A549 (cell line): ENCODE measurements at regions not wholly inside any gene's neighbourhood (a gene's known extent, or its start where the extent isn't known, plus 50 kb on each side); places are given as distances from the start of the nearest gene placed in this dataset.

ENCODE experiments used
- ATAC-seq, 2 experiments: fragments of 200-7000 bp in 1 of 2; fragments of >200 bp in 1 of 2; cut with Nextera tagmentation in 1 of 2; cut with Tn5 transposase in 1 of 2; 3 replicates each; pipeline versions ENCODE4 v1.8.0 to v1.9.1; 2018 to 2020; ENCODE audit warnings: mild to moderate bottlenecking in 1 of 2, moderate library complexity in 1 of 2
- CTCF ChIA-PET: fragments of 300-600 bp; sonication (Branson Sonifier 250); formaldehyde crosslinking; extraction: SDS; loops from one replicate; lab custom pipeline; 2021; ENCODE audit warnings: antibody characterized with exemption, inconsistent platforms; lab: Yijun Ruan, JAX
- POLR2A ChIA-PET: fragments of 350-600 bp; formaldehyde crosslinking; extraction: SDS; loops from one replicate; lab custom pipeline; 2021; ENCODE audit warnings: antibody characterized with exemption, inconsistent platforms; lab: Yijun Ruan, JAX
- DNase-seq, 2 experiments: peaks; one replicate each; pipeline versions ENCODE4 v3.0.0 to v3.0.0-alpha.2; 2011 to 2016; ENCODE audit warnings: low read depth in 1 of 2, low spot score in 1 of 2
- FAIRE-seq: peaks from 2 replicates; lab custom pipeline; 2011; peaks lifted over from hg19 to GRCh38; lab: Jason Lieb, UNC
- H3K27ac ChIP-seq, 2 experiments: fragments of >200 bp; sonication (Bioruptor Twin); formaldehyde crosslinking; 3 replicates each; pipeline ENCODE4 v1.5.1; 2016 to 2017
- H3K4me1 ChIP-seq: fragments of >200 bp; sonication (Bioruptor Twin); formaldehyde crosslinking; 3 replicates; pipeline ENCODE4 v1.6.1; 2016
- H3K4me2 ChIP-seq: fragments of >200 bp; sonication (Bioruptor Twin); formaldehyde crosslinking; 3 replicates; pipeline ENCODE4 v1.6.1; 2016
- H3K4me3 ChIP-seq: fragments of >200 bp; sonication (Bioruptor Twin); formaldehyde crosslinking; 3 replicates; pipeline ENCODE4 v1.5.1; 2016
- H3K9me3 ChIP-seq: fragments of >200 bp; sonication (Bioruptor Twin); formaldehyde crosslinking; 3 replicates; pipeline ENCODE4 v1.6.1; 2016
- CBX8 ChIP-seq: fragments of 200-600 bp; sonication (generic); IDR thresholded peaks from 2 replicates; pipeline ENCODE4 v1.6.1; 2016
- CHD4 ChIP-seq: fragments of 200-600 bp; sonication (generic); IDR thresholded peaks from 2 replicates; pipeline ENCODE4 v1.6.1; 2016; ENCODE audit warnings: antibody characterized with exemption, mild to moderate bottlenecking, borderline replicate concordance
- EP300 ChIP-seq, 2 experiments: fragments of >200 bp; sonication (Bioruptor Twin); formaldehyde crosslinking; IDR thresholded peaks; 2 replicates in 1 of 2; 3 replicates in 1 of 2; pipeline ENCODE4 v1.6.1; 2016 to 2017
- ESRRA ChIP-seq: fragments of 150-350 bp; IDR thresholded peaks from 2 replicates; pipeline ENCODE4 v1.6.1; 2014; ENCODE audit warnings: mild to moderate bottlenecking, low read length, borderline replicate concordance
- FOXS1 ChIP-seq: fragments of 250-450 bp; sonication (Bioruptor Pico); IDR thresholded peaks from 2 replicates; pipeline ENCODE4 v1.5.0; 2020; ENCODE audit warnings: mild to moderate bottlenecking, moderate library complexity
- HEYL ChIP-seq: fragments of 250-450 bp; sonication (Bioruptor Pico); IDR thresholded peaks from 2 replicates; pipeline ENCODE4 v1.8.0; 2021; ENCODE audit warnings: mild to moderate bottlenecking, moderate library complexity
- HOXA7 ChIP-seq: fragments of 250-450 bp; sonication (Bioruptor Pico); IDR thresholded peaks from 2 replicates; pipeline ENCODE4 v1.5.0; 2020; ENCODE audit warnings: mild to moderate bottlenecking, moderate library complexity
- HOXB13 ChIP-seq: fragments of 250-450 bp; sonication (Bioruptor Pico); IDR thresholded peaks from 2 replicates; pipeline ENCODE4 v1.5.0; 2020; ENCODE audit warnings: low read depth, mild to moderate bottlenecking, moderate library complexity
- HOXB5 ChIP-seq: fragments of 250-450 bp; sonication (Bioruptor Pico); IDR thresholded peaks from 2 replicates; pipeline ENCODE4 v1.5.0; 2020; ENCODE audit warnings: mild to moderate bottlenecking, moderate library complexity
- MAX ChIP-seq: IDR thresholded peaks from 2 replicates; pipeline ENCODE4 v1.6.1; 2012
- MAZ ChIP-seq: fragments of 150-350 bp; IDR thresholded peaks from 2 replicates; pipeline ENCODE4 v1.6.1; 2014; ENCODE audit warnings: antibody characterized with exemption, low read depth, low read length, borderline replicate concordance
- NFE2L2 ChIP-seq: fragments of 150-350 bp; conservative IDR thresholded peaks from 2 replicates; pipeline ENCODE4 v1.6.1; 2014; ENCODE audit warnings: low read length
- NR3C1 ChIP-seq: fragments of >200 bp; sonication (Bioruptor Twin); formaldehyde crosslinking; IDR thresholded peaks from 3 replicates; pipeline ENCODE4 v1.6.1; 2017
- PHF8 ChIP-seq: fragments of 200-600 bp; sonication (generic); IDR thresholded peaks from 2 replicates; pipeline ENCODE4 v1.6.1; 2016; ENCODE audit warnings: low read depth, mild to moderate bottlenecking, antibody characterized with exemption, moderate library complexity, borderline replicate concordance
- POLR2AphosphoS2 ChIP-seq: conservative IDR thresholded peaks from 2 replicates; pipeline ENCODE4 v1.6.1; 2012; ENCODE audit warnings: low read length, improper control_type of control experiment, inconsistent platforms
- RAD21 ChIP-seq, 2 experiments: fragments of >200 bp in 1 of 2; sonication (Bioruptor Twin) in 1 of 2; formaldehyde crosslinking in 1 of 2; IDR thresholded peaks in 1 of 2; conservative IDR thresholded peaks in 1 of 2; 2 replicates in 1 of 2; 3 replicates in 1 of 2; pipeline ENCODE4 v1.6.1; 2012 to 2018; ENCODE audit warnings: inconsistent platforms in 1 of 2
- RARB ChIP-seq: fragments of 250-450 bp; sonication (Bioruptor Pico); IDR thresholded peaks from 2 replicates; pipeline ENCODE4 v1.8.0; 2021; ENCODE audit warnings: mild to moderate bottlenecking, moderate library complexity
- RFX5 ChIP-seq: fragments of 450-650 bp; IDR thresholded peaks from 2 replicates; pipeline ENCODE4 v1.7.1; 2014; ENCODE audit warnings: antibody characterized with exemption, mild to moderate bottlenecking, moderate library complexity
- USF2 ChIP-seq: fragments of 450-650 bp; IDR thresholded peaks from 2 replicates; pipeline ENCODE4 v1.6.1; 2014; ENCODE audit warnings: antibody characterized with exemption
- ZC3H11A ChIP-seq: fragments of 450-650 bp; IDR thresholded peaks from 2 replicates; pipeline ENCODE4 v1.6.1; 2014; ENCODE audit warnings: antibody characterized with exemption, mild to moderate bottlenecking
- ZFP36 ChIP-seq: fragments of 450-650 bp; IDR thresholded peaks from 2 replicates; pipeline ENCODE4 v1.6.1; 2014; ENCODE audit warnings: borderline replicate concordance; ENCODE audit not compliant: partially characterized antibody
- ZSCAN20 ChIP-seq: fragments of 250-450 bp; sonication (Bioruptor Pico); IDR thresholded peaks from 2 replicates; pipeline ENCODE4 v1.8.0; 2022; ENCODE audit warnings: mild to moderate bottlenecking, moderate library complexity
- WGBS: methylation state at CpG from one replicate; pipeline ENCODE4 v1.1.6; 2017; ENCODE audit errors: missing lambda C conversion rate; 5-methylcytosine and 5-hydroxymethylcytosine counted together
- TF ChIP-seq, protein P1 (sequence below): fragments of >200 bp; sonication (Bioruptor Twin); formaldehyde crosslinking; IDR thresholded peaks from 3 replicates; pipeline ENCODE4 v1.6.1; 2016
- TF ChIP-seq, protein P2 (sequence below): IDR thresholded peaks from 2 replicates; pipeline ENCODE4 v1.6.1; 2012; ENCODE audit warnings: low read depth, borderline replicate concordance

GRCh38 chr18:68431111-68431921 is 283.6 kb downstream of the TMX3 start:
- ATAC-seq, result no peak
- Histone ChIP-seq H3K4me2 (no peak overlapping the region), H3K4me3 (no peak overlapping the region), H3K27ac (no peak overlapping the region), H3K4me1 (no peaks in the 10 kb centered on the region), H3K9me3 (no peaks in the 10 kb centered on the region)
- CTCF ChIA-PET, result no interaction called here
- POLR2A ChIA-PET, result no interaction called here
- 16% methylated on average over 6 of the region's 6 CpGs for WGBS
- no peak for DNase-seq
- FAIRE-seq, result no peak
- no peak for TF ChIP-seq HEYL (CRISPR knock-in tag)
- TF ChIP-seq USF2, result no peak
- TF ChIP-seq FOXS1 (CRISPR knock-in tag), result no peak
- TF ChIP-seq PHF8, result no peak
- TF ChIP-seq HOXA7 (CRISPR knock-in tag), result no peak
- TF ChIP-seq POLR2AphosphoS2, result no peak
- TF ChIP-seq ESRRA, result no peak
- TF ChIP-seq, protein P1, sequence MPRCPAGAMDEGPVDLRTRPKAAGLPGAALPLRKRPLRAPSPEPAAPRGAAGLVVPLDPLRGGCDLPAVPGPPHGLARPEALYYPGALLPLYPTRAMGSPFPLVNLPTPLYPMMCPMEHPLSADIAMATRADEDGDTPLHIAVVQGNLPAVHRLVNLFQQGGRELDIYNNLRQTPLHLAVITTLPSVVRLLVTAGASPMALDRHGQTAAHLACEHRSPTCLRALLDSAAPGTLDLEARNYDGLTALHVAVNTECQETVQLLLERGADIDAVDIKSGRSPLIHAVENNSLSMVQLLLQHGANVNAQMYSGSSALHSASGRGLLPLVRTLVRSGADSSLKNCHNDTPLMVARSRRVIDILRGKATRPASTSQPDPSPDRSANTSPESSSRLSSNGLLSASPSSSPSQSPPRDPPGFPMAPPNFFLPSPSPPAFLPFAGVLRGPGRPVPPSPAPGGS, result no peak
- no peak for TF ChIP-seq NR3C1
- no peak for TF ChIP-seq HOXB5
- TF ChIP-seq ZSCAN20, result no peak
- no peak for TF ChIP-seq RARB

- Histone ChIP-seq H3K27ac (no peak overlapping the region), H3K4me2 (no peak overlapping the region), H3K9me3 (no peaks in the 10 kb centered on the region), H3K4me1 (no peaks in the 10 kb centered on the region), H3K4me3 (no peak overlapping the region)
- no peak for FAIRE-seq
- no peak for ATAC-seq
- ChIA-PET CTCF (no interaction called here), POLR2A (no interaction called here)
- WGBS, result 8% methylated on average over 2 of the region's 2 CpGs
- TF ChIP-seq, protein P1, result no peak
- TF ChIP-seq NFE2L2, result no peak
- no peak for TF ChIP-seq EP300 (IDR thresholded peaks at IDR 0.05)
- TF ChIP-seq CHD4, result no peak
- TF ChIP-seq ZC3H11A, result no peak
- no peak for TF ChIP-seq ZFP36
- TF ChIP-seq HOXB13 (CRISPR knock-in tag), result no peak
- TF ChIP-seq RFX5, result no peak
- TF ChIP-seq CBX8, result no peak
- no peak for TF ChIP-seq ESRRA
- TF ChIP-seq, protein P2, sequence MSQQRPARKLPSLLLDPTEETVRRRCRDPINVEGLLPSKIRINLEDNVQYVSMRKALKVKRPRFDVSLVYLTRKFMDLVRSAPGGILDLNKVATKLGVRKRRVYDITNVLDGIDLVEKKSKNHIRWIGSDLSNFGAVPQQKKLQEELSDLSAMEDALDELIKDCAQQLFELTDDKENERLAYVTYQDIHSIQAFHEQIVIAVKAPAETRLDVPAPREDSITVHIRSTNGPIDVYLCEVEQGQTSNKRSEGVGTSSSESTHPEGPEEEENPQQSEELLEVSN, result no peak
- TF ChIP-seq MAZ, result no peak
- TF ChIP-seq MAX, result no peak
- TF ChIP-seq RAD21 (conservative IDR thresholded peaks at IDR 0.05 in 1 of 2, IDR thresholded peaks at IDR 0.05 in 1 of 2), result no peak
- TF ChIP-seq HOXA7 (CRISPR knock-in tag), result no peak
- DNase-seq, result no peak
Observed at GRCh38 chr18:68429841-68430240, 285.1 kb downstream of the TMX3 start.
